ENCODE measurements at regions not wholly inside any gene's neighbourhood (a gene's known extent, or its start where the extent isn't known, plus 50 kb on each side); places are given as distances from the start of the nearest gene placed in this dataset.

DNA sequence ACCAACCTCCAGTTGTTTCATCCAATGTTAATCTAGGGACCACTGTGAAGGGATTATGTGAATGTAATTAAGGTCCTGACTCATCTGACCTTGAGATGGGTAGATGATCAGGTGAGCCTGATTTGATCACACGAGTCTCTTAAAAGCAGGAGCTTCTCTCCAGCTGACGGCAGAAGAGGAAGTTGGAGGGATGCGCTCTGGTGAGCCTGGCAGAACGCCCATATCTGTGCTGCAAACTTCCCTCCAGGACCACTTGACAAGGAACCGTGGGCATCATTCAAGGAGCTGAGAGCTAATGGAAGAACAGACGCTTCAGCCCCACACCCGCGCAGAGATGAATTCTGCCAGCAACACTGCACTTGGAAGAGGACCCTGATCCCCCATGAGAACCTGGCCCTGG lies 642.4 kb downstream of the TNS3 start:
- H3K14ac ChIP-seq (replicated peaks; ENCODE audit: low read depth, low read length), result no peak overlapping the region
- H4K8ac ChIP-seq (ENCODE audit: low read depth in 2 of 2, low read length in 2 of 2), result no peak overlapping the region
- H3K18ac ChIP-seq (ENCODE audit: low read depth, low read length), result no peak overlapping the region
- H3K27me3 ChIP-seq (ENCODE audit: control insufficient read depth, insufficient read depth, low read length), result 0 out of 2 replicates have a peak, but pooled peaks cover 2% of the 10 kb centered on the region
- H4K20me1 ChIP-seq (ENCODE audit: insufficient read depth, low read length), result no peaks in the 10 kb centered on the region
- no peak overlapping the region for H3K23ac ChIP-seq (ENCODE audit: low read depth, low read length)
- ATAC-seq (ENCODE audit: low read depth), result no peak
- in situ Hi-C loops (cut with MboI; ENCODE audit: low sequenced_read_pairs), result loop anchor here (10.0 to 25.0 kb wide), 2 partner anchors 555 to 1027 kb away; partner anchors contain the start of gene IGFBP3
- H3K27ac ChIP-seq (ENCODE audit: insufficient read depth, low read length), result no peak overlapping the region
- H3K9me1 ChIP-seq (ENCODE audit: insufficient read depth, low read length), result peaks cover 2% of the 10 kb centered on the region; the same call in 1 of the 2 replicates
- ChIA-PET CTCF (no interaction called here), POLR2A (ENCODE audit: unreplicated experiment) (no interaction called here)
- H3K36me3 ChIP-seq (ENCODE audit: control insufficient read depth, insufficient read depth, low read length), result no peaks in the 10 kb centered on the region
- H2AK9ac ChIP-seq (replicated peaks; ENCODE audit: low read depth, low read length, poor library complexity), result no peak overlapping the region
- 81% methylated on average over 4 of the region's 8 CpGs; no CpG with 5 or more reads in 1 of the 2 experiments for WGBS, 2 experiments (ENCODE audit: extremely low coverage in 2 of 2, insufficient read length in 1 of 2)
- H4K5ac ChIP-seq (ENCODE audit: low read depth, low read length), result no peak overlapping the region
- H2BK120ac ChIP-seq (ENCODE audit: low read depth, low read length), result no peak overlapping the region
- H3K56ac ChIP-seq (ENCODE audit: extremely low read depth, insufficient read depth, low read length), result no peak overlapping the region
- no peak overlapping the region for H3K4me2 ChIP-seq (ENCODE audit: low read depth, low read length)
- 0 out of 2 replicates have a peak, but pooled peaks cover 2% of the 10 kb centered on the region for H3K4me1 ChIP-seq (ENCODE audit: control insufficient read depth, insufficient read depth, low read length)
- no peak for TF ChIP-seq FOS (IDR thresholded peaks at IDR 0.05; ENCODE audit: low read depth, low read length)
- no peak for TF ChIP-seq MAFK (IDR thresholded peaks at IDR 0.05; ENCODE audit: low read depth, low read length)
- TF ChIP-seq, protein P1, sequence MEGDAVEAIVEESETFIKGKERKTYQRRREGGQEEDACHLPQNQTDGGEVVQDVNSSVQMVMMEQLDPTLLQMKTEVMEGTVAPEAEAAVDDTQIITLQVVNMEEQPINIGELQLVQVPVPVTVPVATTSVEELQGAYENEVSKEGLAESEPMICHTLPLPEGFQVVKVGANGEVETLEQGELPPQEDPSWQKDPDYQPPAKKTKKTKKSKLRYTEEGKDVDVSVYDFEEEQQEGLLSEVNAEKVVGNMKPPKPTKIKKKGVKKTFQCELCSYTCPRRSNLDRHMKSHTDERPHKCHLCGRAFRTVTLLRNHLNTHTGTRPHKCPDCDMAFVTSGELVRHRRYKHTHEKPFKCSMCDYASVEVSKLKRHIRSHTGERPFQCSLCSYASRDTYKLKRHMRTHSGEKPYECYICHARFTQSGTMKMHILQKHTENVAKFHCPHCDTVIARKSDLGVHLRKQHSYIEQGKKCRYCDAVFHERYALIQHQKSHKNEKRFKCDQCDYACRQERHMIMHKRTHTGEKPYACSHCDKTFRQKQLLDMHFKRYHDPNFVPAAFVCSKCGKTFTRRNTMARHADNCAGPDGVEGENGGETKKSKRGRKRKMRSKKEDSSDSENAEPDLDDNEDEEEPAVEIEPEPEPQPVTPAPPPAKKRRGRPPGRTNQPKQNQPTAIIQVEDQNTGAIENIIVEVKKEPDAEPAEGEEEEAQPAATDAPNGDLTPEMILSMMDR (conservative IDR thresholded peaks at IDR 0.05; ENCODE audit: low read depth, low read length), result no peak
- TF ChIP-seq CHD1 (IDR thresholded peaks at IDR 0.05; ENCODE audit: low read depth, low read length), result no peak
- no peak for TF ChIP-seq RCOR1 (IDR thresholded peaks at IDR 0.05; ENCODE audit: insufficient replicate concordance, low read length)
- no peak for TF ChIP-seq POLR2A (IDR thresholded peaks at IDR 0.05; ENCODE audit: low read depth, low read length)
- TF ChIP-seq RAD21 (IDR thresholded peaks at IDR 0.05; ENCODE audit: low read length), result no peak
- no peak for TF ChIP-seq RFX5 (IDR thresholded peaks at IDR 0.05; ENCODE audit: low read depth, low read length)
- no peak for TF ChIP-seq MXI1 (IDR thresholded peaks at IDR 0.05; ENCODE audit: borderline replicate concordance, low read depth, low read length)
- TF ChIP-seq MAZ (IDR thresholded peaks at IDR 0.05; ENCODE audit: borderline replicate concordance, low read depth, low read length), result no peak
- TF ChIP-seq, protein P2, sequence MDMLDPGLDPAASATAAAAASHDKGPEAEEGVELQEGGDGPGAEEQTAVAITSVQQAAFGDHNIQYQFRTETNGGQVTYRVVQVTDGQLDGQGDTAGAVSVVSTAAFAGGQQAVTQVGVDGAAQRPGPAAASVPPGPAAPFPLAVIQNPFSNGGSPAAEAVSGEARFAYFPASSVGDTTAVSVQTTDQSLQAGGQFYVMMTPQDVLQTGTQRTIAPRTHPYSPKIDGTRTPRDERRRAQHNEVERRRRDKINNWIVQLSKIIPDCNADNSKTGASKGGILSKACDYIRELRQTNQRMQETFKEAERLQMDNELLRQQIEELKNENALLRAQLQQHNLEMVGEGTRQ (IDR thresholded peaks at IDR 0.05; ENCODE audit: low read depth, low read length), result no peak
- no peak for TF ChIP-seq SMC3 (IDR thresholded peaks at IDR 0.05; ENCODE audit: low read depth, low read length)
- TF ChIP-seq CEBPB (IDR thresholded peaks at IDR 0.05; ENCODE audit: low read depth, low read length), result no peak
- no peak for TF ChIP-seq BHLHE40 (IDR thresholded peaks at IDR 0.05; ENCODE audit: low read depth, low read length)
- no peak for TF ChIP-seq NFE2L2 (IDR thresholded peaks at IDR 0.05; ENCODE audit: low read depth, low read length)
- TF ChIP-seq, protein P3, sequence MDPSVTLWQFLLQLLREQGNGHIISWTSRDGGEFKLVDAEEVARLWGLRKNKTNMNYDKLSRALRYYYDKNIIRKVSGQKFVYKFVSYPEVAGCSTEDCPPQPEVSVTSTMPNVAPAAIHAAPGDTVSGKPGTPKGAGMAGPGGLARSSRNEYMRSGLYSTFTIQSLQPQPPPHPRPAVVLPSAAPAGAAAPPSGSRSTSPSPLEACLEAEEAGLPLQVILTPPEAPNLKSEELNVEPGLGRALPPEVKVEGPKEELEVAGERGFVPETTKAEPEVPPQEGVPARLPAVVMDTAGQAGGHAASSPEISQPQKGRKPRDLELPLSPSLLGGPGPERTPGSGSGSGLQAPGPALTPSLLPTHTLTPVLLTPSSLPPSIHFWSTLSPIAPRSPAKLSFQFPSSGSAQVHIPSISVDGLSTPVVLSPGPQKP (IDR thresholded peaks at IDR 0.05; ENCODE audit: borderline replicate concordance, low read depth, low read length), result no peak
- no peak overlapping the region for H2AK5ac ChIP-seq (ENCODE audit: low read depth, low read length)
- no peak overlapping the region for H2BK20ac ChIP-seq (ENCODE audit: low read depth, low read length)
- no TSS peak for BruUV-seq (replicated peaks)
- H3K9ac ChIP-seq (ENCODE audit: low read depth, low read length), result no peak overlapping the region
- no peaks in the 10 kb centered on the region for H3K9me3 ChIP-seq (ENCODE audit: control insufficient read depth, insufficient read depth, low read length)
- dilution Hi-C loops (cut with HindIII; ENCODE audit: low sequenced_read_pairs, unreplicated experiment), result no loop called here
- no peaks in the 10 kb centered on the region for H3K79me1 ChIP-seq (ENCODE audit: low read depth in 1 of 2, low read length in 2 of 2)
- H4K91ac ChIP-seq (ENCODE audit: insufficient read depth, low read depth, low read length), result no peak overlapping the region
- no peak overlapping the region for H3K4me3 ChIP-seq (ENCODE audit: insufficient read depth, low read depth, low read length)
- intact Hi-C loops (cut with micrococcal nuclease), result loop anchor here (10.0 kb wide), 1 partner anchor 575 kb away; no protein-coding TSS in a partner anchor
- no peak overlapping the region for H2BK15ac ChIP-seq (ENCODE audit: low read depth, low read length)
- DNase-seq, result no peak
- H2BK5ac ChIP-seq (ENCODE audit: low read depth, low read length, poor library complexity, severe bottlenecking), result no peak overlapping the region
- no peak overlapping the region for H2AFZ ChIP-seq (replicated peaks; ENCODE audit: low read length, poor library complexity)
- no peak overlapping the region for H3K4ac ChIP-seq (ENCODE audit: low read depth, low read length)

All from IMR-90 (cell line).